GM18511 (cell line): ENCODE measurements at regions not wholly inside any gene's neighbourhood (a gene's known extent, or its start where the extent isn't known, plus 50 kb on each side); places are given as distances from the start of the nearest gene placed in this dataset.

Source experiments
- ATAC-seq: cut with Tn5 transposase; IDR thresholded peaks from one replicate; pipeline ENCODE4 v1.9.1; 2021; ENCODE audit warnings: mild to moderate bottlenecking, moderate library complexity; ENCODE audit not compliant: unreplicated experiment

DNA sequence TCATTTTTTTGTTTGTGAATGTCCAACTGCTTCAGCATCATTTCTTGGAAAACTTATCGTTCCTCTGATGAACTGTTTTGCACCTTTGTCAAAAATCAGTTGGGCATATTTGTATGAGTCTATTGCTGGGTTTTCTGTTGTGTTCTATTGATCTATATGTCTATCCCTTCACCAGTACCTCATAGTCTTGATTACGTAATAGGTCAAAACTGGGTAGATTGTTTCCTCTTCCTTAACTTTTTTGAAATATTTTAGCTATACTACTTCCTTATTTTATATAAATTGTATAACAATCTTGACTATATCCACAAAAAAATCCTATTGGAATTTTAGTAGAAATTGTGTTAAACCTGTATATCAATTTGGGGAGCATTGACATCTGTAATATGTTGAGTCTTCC lies 104.1 kb upstream of the PALS2 start:
- ATAC-seq, result no peak

DNA sequence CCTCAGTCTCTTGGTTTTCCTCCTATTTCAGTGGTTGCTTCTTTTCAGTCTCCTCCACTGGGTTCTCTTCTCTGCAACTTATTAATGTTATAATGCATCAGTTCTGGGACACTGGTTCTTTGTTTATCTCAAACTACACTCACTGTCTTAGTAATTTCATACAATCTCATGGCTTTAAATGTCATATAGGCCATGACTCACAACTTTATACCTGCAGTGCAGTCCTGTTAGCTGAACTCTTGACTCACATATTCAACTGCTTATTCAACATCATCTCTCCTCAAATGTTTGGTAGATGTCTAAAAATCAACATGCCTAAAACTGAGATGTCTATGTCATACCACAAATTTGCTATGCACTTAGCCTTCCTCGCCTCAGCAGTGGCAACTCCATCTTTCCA lies 101.2 kb upstream of the PALS2 start:
- no peak for ATAC-seq

DNA sequence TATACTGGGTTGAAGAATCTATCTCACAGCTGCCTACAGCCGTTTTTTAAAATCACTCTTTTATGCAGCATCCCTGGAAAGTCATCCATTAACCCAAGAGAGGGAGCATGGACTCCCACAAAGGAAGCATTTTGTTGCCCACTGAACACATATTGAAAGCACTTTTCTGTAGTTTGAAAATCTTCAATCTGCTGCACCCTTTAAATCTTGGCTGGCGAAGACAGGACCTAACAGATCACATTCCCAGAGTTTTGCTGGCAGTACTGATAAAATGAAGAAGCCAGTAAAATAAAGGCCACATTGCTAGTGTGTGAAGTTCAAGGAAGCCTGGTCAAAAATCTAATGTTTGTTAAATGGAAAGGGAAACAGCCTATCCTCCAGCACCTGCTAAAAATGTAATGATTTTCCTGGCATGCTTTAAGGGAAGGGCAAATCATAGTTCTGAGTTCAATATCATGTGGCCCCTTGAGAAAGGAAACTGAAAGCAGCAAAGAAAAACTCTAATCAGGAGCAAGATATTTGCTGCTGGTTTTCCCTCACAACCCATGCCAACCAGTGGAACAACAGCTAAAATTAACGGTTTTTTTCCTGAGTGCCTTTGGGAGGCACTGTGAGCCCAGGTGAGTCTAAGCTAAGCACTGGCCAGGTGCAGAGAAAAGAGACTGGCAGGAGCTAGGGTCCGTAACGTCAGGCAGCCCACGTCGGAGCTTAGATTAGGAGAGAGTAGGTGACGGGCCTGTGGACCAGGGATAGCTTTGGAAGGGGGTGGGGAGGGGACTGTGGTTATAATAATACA lies 97.9 kb upstream of the PALS2 start:
- no peak for ATAC-seq

DNA sequence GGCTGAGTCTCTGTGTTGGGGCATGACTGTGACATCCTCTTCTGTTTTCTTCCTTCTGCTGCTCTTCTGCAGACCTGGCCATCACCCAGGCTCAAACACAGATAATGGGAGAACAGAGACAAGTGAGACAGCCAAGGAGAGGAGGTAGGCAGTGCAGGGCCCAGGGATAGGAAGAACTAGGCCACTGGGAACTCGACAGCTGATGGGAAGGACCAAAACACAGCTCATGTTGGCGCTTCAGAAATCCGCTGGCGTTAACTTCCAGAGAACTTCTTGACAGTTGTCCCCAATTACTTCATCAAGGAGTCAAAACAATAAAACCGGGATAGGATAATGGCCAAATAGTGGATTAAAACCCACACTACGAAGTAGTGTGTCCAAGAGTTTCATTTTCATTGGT lies 97.0 kb upstream of the PALS2 start:
- no peak for ATAC-seq

DNA sequence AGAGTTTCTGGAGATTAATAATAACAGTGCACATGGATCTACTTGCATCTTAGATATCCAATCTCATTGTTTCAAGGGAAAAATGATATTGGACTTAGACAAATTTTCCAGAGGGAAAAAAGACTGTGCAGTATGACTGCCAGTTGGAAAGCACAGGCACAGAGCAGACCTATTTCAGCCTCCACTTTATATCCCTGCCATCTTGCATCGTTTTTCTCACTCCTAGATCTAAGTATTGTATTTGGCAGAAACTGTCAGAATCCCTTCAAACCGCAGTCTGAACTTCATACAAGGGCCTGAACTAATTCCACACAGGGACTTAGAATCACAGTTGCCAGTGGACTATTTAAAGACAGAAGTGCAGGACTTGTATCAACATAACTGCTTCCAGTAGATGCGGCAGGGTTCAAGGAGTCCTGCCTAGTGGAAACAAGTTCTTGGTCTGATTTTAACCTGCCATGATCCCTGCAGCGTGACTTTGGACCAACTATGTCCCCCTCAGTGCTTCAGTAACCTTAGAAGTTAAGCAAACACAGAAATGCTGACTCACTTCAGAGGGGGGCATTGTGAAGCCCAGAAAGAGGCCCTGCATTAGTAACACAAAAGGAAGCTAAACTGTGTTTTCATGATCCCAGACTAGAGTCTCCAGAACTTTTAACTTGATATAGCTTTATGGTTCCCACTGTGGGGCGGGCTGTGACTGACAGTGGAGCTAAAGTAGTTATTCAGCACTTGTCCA lies 95.7 kb upstream of the PALS2 start:
- ATAC-seq, result no peak

DNA sequence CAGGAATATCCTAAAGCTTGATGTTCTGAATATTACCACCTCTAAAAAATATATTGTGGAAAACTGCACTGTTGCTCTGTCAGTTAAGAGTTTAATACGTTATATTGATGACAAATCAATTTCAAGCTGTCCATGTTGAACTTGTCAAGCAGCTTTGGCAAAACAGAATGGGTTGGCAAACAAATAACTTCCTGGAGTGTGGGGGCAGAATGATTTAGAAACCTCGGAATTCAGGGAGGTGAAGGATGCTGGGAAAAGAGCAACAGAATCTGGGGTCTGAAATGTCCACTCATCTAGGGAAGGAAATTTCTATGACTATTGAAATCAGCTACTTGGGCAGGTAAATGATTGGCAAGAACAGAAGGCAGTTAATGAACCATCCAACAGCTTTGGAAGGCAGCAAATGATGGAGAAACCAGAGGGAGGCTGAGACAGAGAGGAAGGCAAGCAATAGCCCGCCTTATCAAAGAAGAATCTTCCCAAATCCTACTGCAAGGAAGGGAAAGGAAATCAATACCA lies 95.1 kb upstream of the PALS2 start:
- ATAC-seq, result no peak

DNA sequence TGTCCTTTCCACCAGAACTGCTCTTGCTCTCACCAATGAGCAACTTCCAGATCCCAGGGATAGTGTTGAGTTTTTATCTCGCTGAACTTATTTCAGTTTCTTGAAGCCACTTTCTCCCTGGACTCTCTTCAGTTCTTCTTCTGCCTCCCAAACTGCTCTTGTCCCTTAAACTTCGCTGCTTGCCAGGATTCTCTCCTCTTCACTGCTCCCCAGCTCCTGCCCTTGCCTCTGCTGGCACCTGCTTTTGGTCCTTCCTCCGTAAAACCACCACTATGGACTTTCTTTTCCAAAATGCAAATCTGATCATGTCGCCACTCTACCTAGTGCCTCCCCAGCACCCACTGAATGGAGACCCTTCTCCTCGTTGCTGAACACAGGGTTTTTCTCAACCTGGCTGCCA lies 92.8 kb upstream of the PALS2 start:
- no peak for ATAC-seq

DNA sequence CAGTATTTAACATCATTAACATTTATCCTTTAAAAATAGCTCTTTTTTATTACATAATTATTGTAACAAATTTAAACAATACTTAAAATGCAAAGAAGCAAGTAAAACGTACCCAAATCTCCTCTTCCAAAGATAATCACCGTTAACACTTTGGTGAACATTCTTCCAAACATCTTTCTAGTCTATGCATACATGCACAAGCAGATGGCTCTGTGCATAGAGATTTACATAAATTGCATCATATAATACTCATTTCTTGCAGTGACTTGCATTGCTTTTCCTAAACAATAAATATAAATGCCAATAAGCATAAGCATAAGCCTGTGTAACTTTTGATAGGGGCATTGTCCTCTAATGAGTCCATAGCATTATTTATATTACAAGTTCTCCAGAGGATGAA lies 89.4 kb upstream of the PALS2 start:
- ATAC-seq, result no peak

DNA sequence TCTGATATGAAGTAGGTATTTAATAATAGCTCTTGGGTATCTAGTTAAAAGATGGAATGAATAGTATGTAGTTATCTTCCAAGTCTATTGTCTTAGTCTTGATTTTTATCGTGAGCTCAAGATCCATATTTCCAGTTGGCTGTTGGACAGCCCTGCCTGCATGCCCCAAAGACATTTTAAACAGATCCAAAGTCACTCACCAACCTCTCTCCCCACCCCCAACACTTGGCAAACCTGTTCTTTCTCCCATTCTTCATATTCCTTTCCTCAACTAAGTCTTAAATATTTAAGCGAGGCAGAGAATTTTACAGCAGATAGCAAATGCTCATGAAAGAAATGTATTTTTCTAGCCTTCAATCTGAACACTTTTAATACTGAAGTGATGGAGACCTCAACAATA lies 80.7 kb upstream of the PALS2 start:
- ATAC-seq, result no peak

DNA sequence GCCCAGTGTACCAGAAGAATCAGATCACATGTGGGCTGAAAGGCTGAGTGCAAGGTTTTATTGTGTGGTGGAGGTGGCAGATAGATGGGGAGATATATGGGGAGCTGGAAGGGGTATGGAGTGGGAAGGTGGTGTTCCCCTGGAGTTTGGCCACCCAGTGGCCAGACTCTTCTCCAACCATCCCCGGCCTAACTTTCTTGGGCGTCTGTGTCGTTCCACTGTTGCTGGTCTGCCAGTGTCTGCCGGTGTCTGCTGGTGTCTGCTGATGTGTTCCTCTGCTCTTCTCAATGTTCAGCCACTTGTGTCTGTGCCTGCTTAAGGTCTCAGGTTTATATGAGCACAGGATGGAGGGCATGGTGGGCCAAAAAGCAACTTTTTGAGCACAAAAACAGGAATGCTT lies 78.4 kb upstream of the PALS2 start:
- ATAC-seq, result no peak

DNA sequence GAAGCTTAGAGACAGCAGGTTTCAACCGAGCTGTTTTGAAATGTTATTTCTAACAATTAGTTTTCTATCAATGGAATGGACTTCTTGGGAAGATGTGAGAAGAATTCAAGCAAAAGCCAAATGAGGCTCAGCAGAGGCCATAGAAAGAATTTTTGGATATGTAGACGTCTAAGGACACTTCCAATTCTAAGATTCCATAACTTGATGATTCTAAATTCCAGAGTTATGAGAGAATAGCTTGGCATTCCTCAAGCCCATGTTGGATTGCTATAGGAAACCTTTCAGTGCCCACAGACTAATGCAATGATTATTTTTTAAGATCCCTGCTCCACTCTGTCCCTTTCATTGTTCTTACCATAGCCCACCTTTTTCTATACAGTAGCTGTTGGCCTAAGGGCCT lies 77.2 kb upstream of the PALS2 start:
- ATAC-seq, result no peak

DNA sequence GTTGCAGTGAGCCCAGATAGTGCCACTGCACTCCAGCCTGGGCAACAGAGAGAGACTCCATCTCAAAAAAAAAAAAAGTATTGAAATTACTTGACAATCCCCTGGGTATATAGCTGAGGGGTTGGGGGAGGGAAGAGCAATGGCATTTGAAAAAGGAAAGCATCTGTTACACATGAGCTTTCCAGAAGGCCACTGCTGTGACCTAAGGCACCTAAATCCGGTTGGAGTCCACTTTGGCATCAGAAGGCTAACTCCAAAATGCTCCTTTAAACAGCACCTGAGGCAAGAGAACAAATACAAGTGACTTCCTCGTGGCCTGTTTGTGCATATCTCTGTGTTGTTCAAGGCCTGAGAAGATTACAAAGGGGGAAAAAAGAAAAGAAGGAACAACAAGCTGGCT lies 74.8 kb upstream of the PALS2 start:
- ATAC-seq, result no peak

DNA sequence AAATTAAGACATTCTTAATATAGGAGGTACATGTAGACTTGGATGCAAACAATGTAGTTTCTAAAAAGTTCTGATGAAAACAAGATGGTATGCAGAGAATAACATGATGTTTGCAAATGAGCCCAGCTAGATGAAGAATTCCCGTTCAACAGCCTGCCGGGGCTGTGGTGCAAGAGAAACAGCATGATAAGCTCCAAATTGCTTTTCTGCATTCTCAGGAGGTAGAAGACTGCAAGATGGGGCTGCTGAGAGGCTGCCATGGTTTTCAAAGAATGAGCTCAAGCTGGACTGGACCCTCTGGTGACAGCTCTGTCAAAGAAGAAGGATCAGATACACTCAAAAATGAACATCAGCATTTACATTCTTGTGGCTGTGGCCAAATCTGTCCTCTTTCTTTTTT lies 73.4 kb upstream of the PALS2 start:
- ATAC-seq, result no peak

DNA sequence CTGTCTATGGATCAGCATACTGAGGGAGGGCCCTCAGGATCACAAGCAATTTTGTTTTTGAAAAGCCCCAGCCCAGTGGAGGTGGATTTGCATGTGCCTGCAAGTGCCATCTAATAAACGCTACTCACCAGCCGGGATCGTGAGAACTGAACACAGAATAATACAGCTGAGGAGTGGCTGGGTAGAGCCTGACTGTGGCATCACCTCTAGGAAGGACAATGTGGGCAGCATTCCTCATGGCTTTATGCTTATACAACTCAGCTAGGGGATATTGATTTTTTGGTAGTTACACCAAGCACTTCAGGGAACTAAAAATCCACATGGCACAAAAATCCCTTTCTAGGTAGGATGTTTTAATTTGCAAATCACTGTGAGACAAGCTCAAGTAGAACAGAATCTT lies 72.7 kb upstream of the PALS2 start:
- ATAC-seq, result no peak

DNA sequence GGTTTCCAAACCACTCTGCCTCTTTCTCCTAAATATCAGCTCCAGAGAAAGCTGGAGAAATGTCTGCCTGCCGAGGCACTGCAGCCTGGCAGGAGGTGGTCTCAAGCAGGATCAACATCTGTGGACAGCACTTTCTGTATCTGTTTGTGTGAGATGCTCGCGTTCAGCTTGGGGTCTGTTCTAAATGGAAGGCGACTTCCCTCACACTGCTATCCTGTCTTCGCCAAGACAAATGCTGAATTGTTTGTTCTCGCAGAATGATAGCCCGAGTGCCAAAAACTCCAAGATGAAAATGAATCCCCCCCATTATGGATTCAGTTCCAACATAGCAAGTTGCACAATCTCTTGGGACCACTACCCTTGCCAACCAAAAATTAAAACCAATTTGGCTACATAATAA lies 72.2 kb upstream of the PALS2 start:
- ATAC-seq, result no peak

DNA sequence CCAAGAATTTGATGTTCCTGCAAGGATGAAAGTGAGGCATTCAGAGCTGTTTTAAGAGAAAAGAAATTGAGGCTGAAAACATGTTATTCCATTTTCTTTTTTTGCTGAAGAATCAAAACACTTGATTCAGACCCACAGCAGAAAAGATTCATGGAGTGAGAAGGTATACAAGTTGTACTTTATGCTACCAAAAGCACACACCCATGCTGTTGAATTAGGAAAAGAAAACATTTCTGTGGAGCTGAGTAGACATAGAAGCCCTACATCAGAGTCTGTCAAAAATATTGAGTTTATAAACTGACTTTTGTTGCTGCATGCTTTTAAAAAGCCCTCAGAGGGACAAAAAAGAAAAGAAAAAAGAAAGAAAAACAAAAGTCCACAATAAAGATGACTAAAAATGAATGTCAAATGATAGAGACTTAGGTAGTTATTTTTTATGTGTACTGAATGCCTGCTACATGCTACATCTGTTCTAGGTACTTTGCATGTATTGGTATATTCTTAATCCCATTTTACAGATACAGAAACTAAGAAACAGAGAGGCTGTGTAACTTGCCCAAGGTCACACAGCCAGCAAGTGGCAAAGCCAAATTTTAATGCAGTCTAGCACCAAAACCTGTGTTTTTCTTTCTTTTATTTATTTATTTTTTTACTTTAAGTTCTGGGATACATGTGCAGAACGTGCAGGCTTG lies 71.7 kb upstream of the PALS2 start:
- ATAC-seq, result no peak

DNA sequence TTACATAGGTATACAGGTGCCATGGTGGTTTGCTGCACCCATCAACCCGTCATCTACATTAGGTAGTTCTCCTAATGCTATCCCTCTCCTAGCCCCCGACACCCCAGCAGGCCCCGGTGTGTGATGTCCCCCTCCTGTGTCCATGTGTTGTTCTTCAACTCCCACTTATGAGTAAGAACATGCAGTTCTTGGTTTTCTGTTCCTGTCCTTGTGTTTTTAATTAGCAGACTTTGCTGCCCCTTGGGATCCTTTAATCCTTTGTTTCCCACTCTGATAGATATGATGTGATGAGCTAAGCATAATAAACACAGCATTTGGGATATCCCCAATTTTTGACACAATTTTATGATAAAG lies 71.1 kb upstream of the PALS2 start:
- no peak for ATAC-seq

DNA sequence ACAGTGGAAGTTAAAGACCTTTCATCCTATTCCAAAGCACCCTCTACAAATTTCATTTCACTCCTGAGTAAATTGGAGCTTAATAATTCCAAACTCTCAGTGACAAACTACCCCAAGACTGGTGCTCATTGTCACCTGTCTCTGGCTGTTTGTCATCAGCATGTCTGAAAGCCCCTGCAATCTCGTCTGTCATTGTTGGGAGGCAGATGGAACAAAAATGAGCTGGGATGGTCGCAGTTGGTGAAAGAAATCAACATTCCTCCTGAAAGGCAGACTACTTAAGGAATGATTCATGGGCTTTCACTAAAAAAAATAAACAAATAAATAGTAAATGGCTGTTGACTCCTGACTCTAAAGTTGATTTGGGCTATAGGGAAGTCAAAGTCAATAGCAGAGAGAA lies 69.7 kb upstream of the PALS2 start:
- no peak for ATAC-seq

DNA sequence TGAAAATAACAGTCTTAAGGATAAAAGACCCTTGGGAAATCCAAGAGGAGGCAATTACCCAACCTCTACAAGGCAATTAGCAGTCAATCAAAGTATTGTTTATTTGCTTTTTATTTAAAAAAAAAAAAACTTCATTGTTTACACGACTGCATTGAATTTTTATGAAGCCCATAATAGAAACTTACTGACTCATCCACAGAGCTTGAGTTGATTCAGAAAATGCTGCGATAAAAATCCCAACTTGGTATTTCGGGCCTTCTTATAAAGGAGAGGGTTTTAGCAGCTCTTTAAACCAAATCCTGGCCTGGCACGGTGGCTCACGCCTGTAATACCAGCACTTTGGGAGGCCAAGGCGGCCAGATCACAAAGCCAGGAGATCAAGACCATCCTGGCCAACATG lies 69.2 kb upstream of the PALS2 start:
- no peak for ATAC-seq

DNA sequence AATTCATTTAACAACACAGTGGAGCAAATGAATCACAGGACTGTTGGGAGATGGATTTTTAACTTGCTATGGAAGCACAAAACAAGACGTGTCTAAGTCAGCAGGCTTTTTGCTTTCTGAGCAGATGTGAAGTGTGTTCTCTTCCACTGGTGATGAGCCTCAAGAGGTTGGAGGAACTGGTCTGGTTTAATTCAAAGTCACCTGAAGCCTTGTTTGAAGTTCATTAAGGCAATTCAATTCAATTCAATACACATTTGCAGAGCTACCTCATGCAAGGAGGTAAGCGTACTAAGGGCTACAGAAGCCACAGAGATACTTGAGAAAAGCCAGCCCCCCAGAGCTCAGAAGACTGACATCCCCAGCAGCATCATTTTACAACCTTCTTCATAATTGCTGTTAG lies 68.4 kb upstream of the PALS2 start:
- ATAC-seq, result no peak

DNA sequence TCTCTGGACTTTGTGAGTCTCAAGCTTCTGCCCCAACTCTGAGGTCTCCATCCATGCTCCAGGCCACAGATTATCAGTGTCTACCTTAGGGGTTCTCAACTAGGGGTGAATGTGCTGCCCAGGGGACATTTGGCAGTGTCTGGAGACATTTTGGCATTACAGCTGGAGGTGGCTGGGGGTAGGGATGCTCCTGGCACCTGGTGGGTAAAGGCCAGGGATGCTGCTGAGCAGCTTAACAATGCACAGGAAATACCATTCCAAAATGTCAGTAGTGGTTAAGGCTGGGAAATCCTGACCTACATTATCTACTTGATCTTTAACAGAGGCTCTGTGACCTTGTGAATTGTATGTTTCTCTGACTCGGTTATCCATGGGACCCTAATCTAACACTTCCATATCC lies 67.3 kb upstream of the PALS2 start:
- ATAC-seq, result no peak

DNA sequence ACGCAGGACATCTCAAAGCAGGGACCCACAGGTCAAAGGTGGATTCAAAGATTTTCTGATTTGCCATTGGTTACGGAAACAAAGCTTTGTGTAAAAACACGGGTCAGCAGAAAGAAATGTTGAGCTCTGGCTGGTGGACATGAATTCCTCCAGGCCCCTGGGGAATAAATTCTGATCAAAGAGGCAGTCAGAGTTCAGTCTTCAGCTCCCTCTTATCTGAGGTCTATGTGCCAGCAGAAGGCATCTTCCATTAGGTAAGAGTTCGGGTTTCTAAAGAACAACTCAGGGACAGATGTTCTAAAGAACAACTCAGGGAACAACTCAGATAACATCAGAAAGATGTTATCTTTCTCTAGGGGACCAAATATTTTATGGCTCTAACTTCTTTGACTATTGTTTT lies 64.9 kb upstream of the PALS2 start:
- ATAC-seq, result no peak
